Glutamatergic neuron (in vitro differentiated cells): ENCODE measurements at regions not wholly inside any gene's neighbourhood (a gene's known extent, or its start where the extent isn't known, plus 50 kb on each side); places are given as distances from the start of the nearest gene placed in this dataset.

Experiments used
- DNase-seq: peaks from one replicate; pipeline ENCODE4 v3.0.0; 2022
- H3K27ac Mint-ChIP-seq: one replicate; pipeline ENCODE4 v1.8.0; 2020; ENCODE audit warnings: mild to moderate bottlenecking, mixed read lengths, inconsistent platforms; ENCODE audit not compliant: unreplicated experiment
- H3K27me3 Mint-ChIP-seq: one replicate; pipeline ENCODE4 v1.8.0; 2020; ENCODE audit warnings: mild to moderate bottlenecking, moderate library complexity, mixed read lengths, inconsistent platforms; ENCODE audit not compliant: unreplicated experiment
- H3K36me3 Mint-ChIP-seq: one replicate; pipeline ENCODE4 v1.8.0; 2020; ENCODE audit warnings: mild to moderate bottlenecking, mixed read lengths, inconsistent platforms; ENCODE audit not compliant: unreplicated experiment
- H3K4me1 Mint-ChIP-seq: one replicate; pipeline ENCODE4 v1.8.0; 2020; ENCODE audit warnings: mild to moderate bottlenecking, low read depth, mixed read lengths, inconsistent platforms; ENCODE audit not compliant: unreplicated experiment
- H3K4me3 Mint-ChIP-seq: one replicate; pipeline ENCODE4 v1.8.0; 2020; ENCODE audit warnings: mild to moderate bottlenecking, mixed read lengths, inconsistent platforms; ENCODE audit not compliant: unreplicated experiment
- H3K9me3 Mint-ChIP-seq: one replicate; pipeline ENCODE4 v1.8.0; 2020; ENCODE audit warnings: mild to moderate bottlenecking, moderate library complexity, mixed read lengths, inconsistent platforms; ENCODE audit not compliant: unreplicated experiment
- TF ChIP-seq, protein P1 (sequence below): fragments of 200-600 bp; sonication (generic); IDR thresholded peaks from one replicate; pipeline ENCODE4 v1.5.0; 2021; ENCODE audit not compliant: partially characterized antibody, unreplicated experiment

DNA sequence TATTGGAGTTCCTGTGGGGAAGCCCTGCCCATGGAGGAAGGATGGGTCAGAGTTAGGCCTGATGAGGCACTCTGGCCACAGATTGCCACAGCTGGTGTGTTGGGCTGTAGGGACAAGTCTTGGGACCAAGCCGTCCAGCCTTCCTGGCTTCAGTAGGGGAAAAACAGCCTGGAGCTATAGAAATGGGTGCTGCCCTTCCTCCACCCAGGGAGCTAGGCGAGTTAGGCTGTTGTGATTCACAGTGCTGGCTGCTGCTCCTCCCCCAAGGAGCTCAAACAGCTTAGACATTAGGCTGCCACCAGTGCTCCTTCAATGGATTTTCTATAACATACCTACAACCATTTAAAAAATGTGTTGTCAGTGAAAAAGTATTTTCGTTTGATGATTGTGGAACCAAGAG lies 274.3 kb downstream of the RPL10L start:
- Mint-ChIP-seq H3K27me3 (no peaks in the 10 kb centered on the region), H3K36me3 (no peaks in the 10 kb centered on the region), H3K4me1 (no peaks in the 10 kb centered on the region), H3K4me3 (no peak overlapping the region), H3K9me3 (no peaks in the 10 kb centered on the region), H3K27ac (no peak overlapping the region)
- TF ChIP-seq, protein P1, sequence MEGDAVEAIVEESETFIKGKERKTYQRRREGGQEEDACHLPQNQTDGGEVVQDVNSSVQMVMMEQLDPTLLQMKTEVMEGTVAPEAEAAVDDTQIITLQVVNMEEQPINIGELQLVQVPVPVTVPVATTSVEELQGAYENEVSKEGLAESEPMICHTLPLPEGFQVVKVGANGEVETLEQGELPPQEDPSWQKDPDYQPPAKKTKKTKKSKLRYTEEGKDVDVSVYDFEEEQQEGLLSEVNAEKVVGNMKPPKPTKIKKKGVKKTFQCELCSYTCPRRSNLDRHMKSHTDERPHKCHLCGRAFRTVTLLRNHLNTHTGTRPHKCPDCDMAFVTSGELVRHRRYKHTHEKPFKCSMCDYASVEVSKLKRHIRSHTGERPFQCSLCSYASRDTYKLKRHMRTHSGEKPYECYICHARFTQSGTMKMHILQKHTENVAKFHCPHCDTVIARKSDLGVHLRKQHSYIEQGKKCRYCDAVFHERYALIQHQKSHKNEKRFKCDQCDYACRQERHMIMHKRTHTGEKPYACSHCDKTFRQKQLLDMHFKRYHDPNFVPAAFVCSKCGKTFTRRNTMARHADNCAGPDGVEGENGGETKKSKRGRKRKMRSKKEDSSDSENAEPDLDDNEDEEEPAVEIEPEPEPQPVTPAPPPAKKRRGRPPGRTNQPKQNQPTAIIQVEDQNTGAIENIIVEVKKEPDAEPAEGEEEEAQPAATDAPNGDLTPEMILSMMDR, result no peak
- no peak for DNase-seq

DNA sequence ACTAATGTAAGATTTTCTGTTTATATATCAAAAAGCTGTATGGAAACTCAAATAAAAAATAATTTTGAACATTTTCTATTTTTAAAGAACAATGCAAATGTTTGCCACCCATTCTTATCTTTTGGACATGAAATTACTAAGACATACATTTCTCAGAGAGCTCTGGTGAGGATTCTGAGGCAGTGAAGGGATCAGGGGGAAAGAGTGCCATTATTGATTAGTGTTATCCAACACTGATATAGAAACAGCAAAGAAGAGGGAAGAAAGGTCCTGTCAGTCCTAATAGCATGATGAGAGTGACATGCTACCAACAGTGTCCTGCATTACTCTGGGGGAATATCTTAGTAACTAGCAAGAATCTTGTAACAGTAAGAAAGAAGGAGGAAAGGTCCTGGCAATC lies 282.2 kb downstream of the RPL10L start:
- no peak overlapping the region for H3K4me3 Mint-ChIP-seq
- H3K4me1 Mint-ChIP-seq, result peaks cover 8% of the 10 kb centered on the region
- peaks cover 2% of the 10 kb centered on the region for H3K27me3 Mint-ChIP-seq
- H3K9me3 Mint-ChIP-seq, result peaks cover 3% of the 10 kb centered on the region
- TF ChIP-seq, protein P1, result no peak
- H3K27ac Mint-ChIP-seq, result no peak overlapping the region
- DNase-seq, result no peak
- no peaks in the 10 kb centered on the region for H3K36me3 Mint-ChIP-seq

DNA sequence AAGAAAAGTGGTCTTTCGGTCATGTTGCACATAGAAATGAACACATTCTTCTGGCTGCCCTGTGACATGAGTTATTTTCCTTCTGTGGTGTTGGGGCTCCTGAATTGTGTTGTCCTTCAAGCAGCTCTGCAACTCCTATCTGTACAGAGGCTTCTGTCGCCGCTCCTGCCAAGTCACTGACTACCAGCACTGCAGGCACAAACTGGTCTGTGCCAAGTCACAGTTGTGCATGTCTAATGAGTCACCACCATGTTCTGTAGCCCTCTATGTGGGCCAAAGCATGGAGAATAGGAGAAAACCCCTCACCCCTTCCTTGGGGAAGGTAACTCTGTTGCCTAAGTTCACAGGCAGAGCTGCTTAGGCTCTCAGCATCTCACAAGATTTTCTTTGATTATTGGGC lies 283.3 kb downstream of the RPL10L start:
- TF ChIP-seq, protein P1, result no peak
- H3K4me3 Mint-ChIP-seq, result no peak overlapping the region
- H3K9me3 Mint-ChIP-seq, result peaks cover 3% of the 10 kb centered on the region
- peaks cover 8% of the 10 kb centered on the region for H3K4me1 Mint-ChIP-seq
- peaks cover 2% of the 10 kb centered on the region for H3K27me3 Mint-ChIP-seq
- no peaks in the 10 kb centered on the region for H3K36me3 Mint-ChIP-seq
- DNase-seq, result no peak
- no peak overlapping the region for H3K27ac Mint-ChIP-seq

DNA sequence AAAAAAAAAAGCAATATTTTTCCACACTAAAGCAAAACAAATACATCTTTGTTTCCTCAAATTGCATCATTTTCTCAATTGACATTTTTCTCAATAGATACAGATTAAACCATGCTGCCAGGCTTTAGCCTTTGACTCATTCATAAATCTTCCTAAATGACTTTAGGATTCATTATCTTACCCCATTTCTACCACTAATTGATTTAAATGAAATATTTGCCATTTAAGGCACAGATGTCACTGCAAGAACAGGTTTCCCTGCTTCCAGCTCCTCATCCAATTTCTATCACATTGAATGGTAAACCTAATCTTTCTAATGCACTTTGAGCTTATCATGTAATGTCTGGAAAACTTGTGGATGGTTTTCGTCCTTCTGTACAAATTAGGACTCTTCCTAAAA lies 298.7 kb downstream of the RPL10L start:
- peak overlapping the region; percentile 31 for H3K27ac Mint-ChIP-seq
- no peaks in the 10 kb centered on the region for H3K4me1 Mint-ChIP-seq
- H3K9me3 Mint-ChIP-seq, result no peaks in the 10 kb centered on the region
- H3K36me3 Mint-ChIP-seq, result no peaks in the 10 kb centered on the region
- no peak for DNase-seq
- H3K27me3 Mint-ChIP-seq, result no peaks in the 10 kb centered on the region
- no peak overlapping the region for H3K4me3 Mint-ChIP-seq
- TF ChIP-seq, protein P1, result no peak

DNA sequence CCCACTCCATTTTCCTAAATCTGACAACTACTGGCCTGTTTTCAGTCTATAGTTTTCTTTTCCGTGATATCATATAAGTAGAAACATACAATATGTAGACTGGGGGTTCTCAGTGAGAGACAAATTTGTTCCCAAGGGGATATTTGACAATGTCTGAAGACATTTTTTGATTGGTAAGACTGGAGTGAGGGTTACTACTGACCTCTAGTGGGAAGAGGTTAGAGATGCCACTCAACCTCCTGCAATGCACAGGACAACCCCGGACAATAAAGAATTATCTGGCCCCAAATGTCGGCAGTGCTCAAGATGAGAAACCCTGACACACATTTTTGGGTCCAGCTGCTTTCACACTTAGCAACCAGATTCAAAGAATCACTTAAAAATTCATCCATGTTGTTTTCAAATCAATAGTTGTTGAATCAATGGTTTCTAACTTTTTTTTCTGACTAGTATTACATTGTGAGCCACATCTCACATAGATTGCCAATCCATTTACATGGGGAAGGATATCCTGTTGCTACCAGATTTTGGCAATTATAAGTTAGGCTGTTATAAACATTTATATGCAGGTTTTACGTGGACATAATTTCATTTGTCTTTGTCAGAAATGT lies 307.1 kb downstream of the RPL10L start:
- Mint-ChIP-seq H3K4me1 (no peaks in the 10 kb centered on the region), H3K9me3 (no peaks in the 10 kb centered on the region), H3K4me3 (no peak overlapping the region), H3K27ac (no peak overlapping the region), H3K36me3 (no peaks in the 10 kb centered on the region), H3K27me3 (no peaks in the 10 kb centered on the region)
- TF ChIP-seq, protein P1, result peak; percentile 56
- no peak for DNase-seq
